GM19452 (cell line): ENCODE measurements at regions not wholly inside any gene's neighbourhood (a gene's known extent, or its start where the extent isn't known, plus 50 kb on each side); places are given as distances from the start of the nearest gene placed in this dataset.

Experiments
- ATAC-seq: cut with Tn5 transposase; IDR thresholded peaks from one replicate; pipeline ENCODE4 v1.9.1; 2021; ENCODE audit not compliant: unreplicated experiment

DNA sequence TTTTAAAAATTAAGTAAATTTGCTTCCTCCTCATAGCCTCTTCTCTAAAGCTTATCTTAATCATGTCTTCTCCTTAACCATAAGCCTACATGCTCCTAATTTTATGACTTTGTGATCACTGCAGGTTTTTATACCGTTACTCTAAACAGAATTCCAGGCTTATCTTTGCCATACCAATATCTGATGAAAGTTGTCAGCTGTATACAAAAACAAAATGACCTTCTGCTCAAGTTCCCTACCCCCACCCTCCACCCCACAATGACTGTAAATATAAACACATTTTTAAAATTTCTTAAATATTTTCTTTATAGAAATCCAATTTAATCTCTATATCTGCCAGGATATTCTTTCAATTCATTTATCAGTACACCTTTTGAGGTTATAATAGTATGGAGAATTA, 60.5 kb upstream of the SGK1 start:
- ATAC-seq: no peak

DNA sequence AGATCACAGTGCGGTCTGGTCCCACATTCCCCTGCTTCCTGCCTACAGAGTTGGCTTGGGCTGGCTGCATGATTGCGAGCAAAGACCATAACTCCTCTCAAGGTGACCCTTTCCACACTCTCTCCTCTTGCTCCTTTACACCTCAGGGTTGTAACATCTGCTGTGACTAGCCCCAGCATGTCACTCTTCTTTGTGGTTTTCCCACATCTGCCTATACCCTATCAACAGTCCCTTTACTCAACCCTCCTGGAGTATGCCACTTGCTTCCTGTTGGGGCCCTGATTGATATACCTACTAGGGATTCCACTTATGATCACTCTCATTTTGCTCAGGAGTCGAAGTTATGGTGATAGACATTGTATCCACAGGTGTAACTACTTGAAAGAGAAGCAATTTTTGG, 58.9 kb upstream of the SGK1 start:
- no peak for ATAC-seq

DNA sequence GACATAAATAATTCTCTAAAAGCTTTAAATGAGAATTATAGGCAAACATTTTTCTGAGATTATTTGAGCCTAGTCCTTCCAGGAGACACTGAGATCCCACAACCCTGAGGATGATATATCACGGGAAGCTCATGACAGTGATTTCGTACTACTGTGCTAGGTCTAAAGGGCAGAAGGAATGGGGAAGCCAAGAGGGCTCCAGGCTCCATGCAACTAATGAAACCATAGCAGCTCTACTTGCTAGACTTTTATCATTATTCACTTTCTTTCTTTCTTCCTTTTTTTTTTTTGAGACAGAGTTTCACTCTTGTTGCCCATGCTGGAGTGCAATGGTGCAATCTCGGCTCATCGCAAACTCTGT, 57.3 kb upstream of the SGK1 start:
- ATAC-seq: no peak

DNA sequence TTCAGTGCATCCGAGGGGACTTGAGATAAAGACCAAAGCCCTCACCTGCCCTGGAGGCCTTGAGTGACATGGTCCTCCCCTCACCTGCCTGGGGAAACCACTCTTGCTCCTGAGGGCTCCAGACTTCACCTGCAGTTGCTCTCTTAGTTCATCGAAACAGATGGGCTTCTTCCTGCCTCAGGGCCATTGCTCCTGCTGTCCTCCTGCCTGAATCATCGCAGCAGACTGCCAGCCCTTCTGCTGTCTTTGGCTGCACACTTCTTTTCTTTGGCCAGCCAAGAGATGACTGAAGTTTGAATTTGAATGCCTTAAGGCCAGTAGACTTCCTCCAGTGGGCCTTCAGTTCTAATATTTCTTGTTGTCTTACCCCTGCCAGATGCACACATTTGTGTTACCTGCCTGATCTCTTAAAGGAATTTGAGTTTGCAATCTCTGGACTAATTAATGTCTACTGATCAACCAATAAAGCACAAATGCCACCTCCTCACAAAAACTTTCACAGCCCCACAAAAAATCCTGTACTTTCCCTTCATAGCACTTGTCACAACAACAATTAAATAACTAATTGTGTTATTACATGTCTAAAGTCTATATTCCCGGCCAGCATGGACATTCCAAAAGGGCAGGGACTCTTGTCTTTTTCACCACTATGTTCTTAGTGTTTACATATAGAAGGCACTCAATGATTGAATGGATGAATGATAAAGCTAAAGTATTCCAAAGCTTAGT, 56.7 kb upstream of the SGK1 start:
- ATAC-seq: no peak

DNA sequence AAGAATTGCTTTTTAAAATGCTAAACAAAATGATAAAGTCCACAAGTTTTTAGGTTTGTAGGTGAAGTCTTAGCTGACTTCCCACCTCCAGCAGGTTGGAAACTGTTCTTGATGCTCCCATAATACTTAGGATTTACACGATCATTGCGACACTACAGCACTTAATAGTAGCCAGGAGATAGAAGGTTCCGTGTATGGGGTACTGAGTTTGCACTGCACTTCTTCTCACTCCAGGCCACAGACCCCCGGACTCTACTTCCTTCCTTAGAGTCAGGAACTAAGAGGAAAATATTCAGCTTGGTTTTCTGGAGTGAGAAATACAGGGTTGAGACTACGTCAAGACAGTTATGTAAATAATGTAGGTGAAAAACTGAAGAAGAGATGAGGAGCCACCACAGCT, 56.1 kb upstream of the SGK1 start:
- ATAC-seq: no peak

DNA sequence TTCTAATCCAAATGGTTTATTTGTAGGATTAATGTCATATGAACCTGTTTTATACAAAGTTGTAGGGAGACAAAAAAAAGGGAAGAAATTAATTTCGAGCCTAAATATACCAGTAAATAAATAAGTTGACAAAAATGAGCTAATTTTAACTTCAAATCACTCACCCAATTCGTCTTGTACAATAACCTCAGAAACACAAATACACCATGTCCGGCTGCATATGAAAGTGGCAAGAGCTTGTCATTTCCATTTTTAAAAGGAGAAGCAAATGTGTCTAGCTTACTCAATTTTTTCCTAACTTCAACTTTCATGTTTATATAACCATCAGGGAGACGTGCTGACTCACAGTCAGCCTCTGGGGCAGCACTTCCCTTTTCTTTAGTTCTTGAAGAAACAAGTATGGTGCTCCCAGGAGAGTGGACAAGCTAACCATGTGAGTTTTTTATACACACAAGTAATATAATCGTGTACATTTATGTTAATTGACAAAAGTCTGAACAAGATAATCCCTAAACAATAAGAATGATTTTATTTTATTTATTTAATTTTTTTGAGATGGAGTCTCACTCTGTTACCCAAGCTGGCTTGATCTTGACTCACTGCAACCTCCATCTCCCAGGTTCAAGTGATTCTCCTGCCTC, 55.5 kb upstream of the SGK1 start:
- ATAC-seq: peak; percentile 85

DNA sequence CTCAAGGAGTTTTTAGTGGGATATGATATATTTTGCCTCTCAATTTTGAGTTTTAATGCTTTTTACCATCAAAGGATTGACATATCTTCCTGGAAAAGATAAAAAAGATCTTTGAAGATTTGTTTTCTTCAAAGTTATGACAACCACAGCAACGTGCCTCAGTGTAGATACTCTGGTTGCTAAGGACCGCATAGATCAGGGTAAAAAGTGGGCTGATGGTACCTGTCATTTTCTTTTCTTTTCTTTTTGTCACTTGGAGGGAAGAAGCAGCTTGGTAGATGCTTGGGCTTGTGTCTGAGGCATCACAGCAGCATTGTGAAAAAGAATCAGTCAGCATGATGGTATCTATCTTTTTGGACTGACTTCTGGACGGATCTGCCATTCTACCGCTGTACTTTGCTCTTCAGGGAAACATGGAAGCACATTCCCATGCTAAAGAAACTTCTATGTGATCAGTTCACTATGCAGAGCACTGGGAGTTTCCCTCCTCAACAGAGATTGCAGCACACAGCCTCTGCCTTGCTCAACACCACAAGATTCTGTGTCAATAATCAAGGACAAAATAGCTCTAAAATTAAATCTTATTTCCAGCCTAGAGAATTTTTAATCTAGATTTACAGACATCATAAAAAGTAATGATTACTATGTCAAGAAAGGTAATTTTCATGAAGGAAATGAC, 54.8 kb upstream of the SGK1 start:
- ATAC-seq: no peak

DNA sequence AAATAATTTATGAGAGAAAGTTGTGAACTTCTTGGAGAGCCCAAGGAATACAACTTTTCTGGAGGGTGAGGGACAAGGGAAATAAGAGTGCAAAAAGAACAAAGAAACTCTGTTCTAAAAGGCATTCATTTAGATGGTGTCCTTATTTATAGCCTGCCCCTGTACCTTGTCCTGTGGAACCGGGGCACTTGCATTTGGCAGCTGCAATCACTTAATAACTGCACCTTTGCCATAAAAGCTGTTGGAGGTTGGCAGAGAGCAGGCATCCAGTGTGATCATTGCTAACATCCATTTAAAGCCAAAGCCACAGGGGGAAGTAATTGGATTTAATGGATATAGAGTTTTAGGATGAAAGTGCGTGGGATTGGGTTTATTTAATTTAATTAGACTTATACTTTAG, 50.8 kb upstream of the SGK1 start:
- no peak for ATAC-seq
